Esophagus squamous epithelium (tissue), 4 donors: ENCODE measurements at regions not wholly inside any gene's neighbourhood (a gene's known extent, or its start where the extent isn't known, plus 50 kb on each side); places are given as distances from the start of the nearest gene placed in this dataset.

Experiments
- POLR2A ChIP-seq, 4 donors: fragments of 450-650 bp; IDR thresholded peaks; one replicate each; pipeline ENCODE4 v1.6.1; 2017; ENCODE audit warnings: antibody characterized with exemption in 4 of 4, mild to moderate bottlenecking in 4 of 4, moderate library complexity in 3 of 4
- TF ChIP-seq, protein P1 (sequence below), 6 experiments: fragments of 450-650 bp in 4 of 6; fragments of 200-600 bp in 2 of 6; sonication (generic) in 2 of 6; IDR thresholded peaks; one replicate each; pipeline ENCODE4 v1.5.1; 2016 to 2019; ENCODE audit warnings: antibody characterized with exemption in 6 of 6, mild to moderate bottlenecking in 4 of 6, moderate library complexity in 4 of 6

DNA sequence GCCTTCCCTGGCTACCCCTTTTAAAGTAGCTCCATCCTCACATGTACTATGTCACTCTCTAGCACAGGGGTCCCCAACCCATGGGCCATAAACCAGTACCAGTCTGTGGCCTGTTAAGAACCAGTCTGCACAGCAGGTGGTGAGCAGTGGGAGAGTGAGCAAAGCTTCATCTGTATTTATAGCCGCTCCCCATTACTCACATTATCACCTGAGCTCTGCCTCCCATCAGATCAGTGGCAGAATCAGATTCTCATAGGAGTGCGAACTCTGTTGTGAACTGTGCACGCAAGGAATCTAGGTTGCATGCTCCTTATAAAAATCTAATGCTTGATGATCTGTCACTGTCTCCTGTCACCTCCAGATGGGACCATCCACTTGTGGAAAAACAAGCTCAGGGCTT lies 116.6 kb upstream of the FOXD3 start:
- TF ChIP-seq, protein P1, sequence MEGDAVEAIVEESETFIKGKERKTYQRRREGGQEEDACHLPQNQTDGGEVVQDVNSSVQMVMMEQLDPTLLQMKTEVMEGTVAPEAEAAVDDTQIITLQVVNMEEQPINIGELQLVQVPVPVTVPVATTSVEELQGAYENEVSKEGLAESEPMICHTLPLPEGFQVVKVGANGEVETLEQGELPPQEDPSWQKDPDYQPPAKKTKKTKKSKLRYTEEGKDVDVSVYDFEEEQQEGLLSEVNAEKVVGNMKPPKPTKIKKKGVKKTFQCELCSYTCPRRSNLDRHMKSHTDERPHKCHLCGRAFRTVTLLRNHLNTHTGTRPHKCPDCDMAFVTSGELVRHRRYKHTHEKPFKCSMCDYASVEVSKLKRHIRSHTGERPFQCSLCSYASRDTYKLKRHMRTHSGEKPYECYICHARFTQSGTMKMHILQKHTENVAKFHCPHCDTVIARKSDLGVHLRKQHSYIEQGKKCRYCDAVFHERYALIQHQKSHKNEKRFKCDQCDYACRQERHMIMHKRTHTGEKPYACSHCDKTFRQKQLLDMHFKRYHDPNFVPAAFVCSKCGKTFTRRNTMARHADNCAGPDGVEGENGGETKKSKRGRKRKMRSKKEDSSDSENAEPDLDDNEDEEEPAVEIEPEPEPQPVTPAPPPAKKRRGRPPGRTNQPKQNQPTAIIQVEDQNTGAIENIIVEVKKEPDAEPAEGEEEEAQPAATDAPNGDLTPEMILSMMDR (IDR thresholded peaks at IDR 0.05) = no peak
- TF ChIP-seq POLR2A (IDR thresholded peaks at IDR 0.05) = no peak
